Stomach (tissue), 4 donors: ENCODE measurements at regions not wholly inside any gene's neighbourhood (a gene's known extent, or its start where the extent isn't known, plus 50 kb on each side); places are given as distances from the start of the nearest gene placed in this dataset.

ENCODE experiments used
- CTCF ChIP-seq, 7 experiments: fragments of 450-650 bp in 4 of 7; fragments of 200-600 bp in 3 of 7; sonication (generic) in 3 of 7; IDR thresholded peaks; one replicate each; pipeline ENCODE4 v1.5.1; 2016 to 2019; ENCODE audit warnings: antibody characterized with exemption in 7 of 7, control low read depth in 2 of 7, mild to moderate bottlenecking in 1 of 7
- EP300 ChIP-seq: sonication (generic); formaldehyde crosslinking; IDR thresholded peaks from one replicate; pipeline ENCODE4 v1.6.1; 2017; ENCODE audit warnings: antibody characterized with exemption
- POLR2AphosphoS5 ChIP-seq, 3 donors: sonication (generic); formaldehyde crosslinking; IDR thresholded peaks; one replicate each; pipeline ENCODE4 v1.6.1; 2016; ENCODE audit warnings: antibody characterized with exemption in 3 of 3

DNA sequence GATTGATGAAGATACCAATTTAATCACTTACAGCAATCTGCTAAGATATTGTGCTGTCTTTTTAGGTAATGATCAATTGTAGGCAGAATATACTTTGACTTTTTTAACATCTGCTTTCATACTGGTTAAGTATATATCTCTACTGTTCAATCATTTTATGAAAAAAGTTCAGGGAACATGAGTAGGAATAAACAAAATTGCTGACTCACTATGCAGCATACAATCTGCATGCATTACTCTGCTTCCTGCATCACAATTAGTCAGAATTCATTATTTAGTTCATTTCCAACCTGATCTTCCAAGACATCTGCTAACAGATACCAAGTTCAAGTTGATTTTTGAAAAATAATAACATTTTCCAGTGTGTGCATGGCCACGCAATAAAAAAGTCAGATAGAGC is 1430.4 kb upstream of the LRRTM1 start:
- TF ChIP-seq CTCF (IDR thresholded peaks at IDR 0.05): no peak
- no peak for TF ChIP-seq POLR2AphosphoS5 (IDR thresholded peaks at IDR 0.05)
- no peak for TF ChIP-seq EP300
